ENCODE measurements at regions not wholly inside any gene's neighbourhood (a gene's known extent, or its start where the extent isn't known, plus 50 kb on each side); places are given as distances from the start of the nearest gene placed in this dataset.

DNA sequence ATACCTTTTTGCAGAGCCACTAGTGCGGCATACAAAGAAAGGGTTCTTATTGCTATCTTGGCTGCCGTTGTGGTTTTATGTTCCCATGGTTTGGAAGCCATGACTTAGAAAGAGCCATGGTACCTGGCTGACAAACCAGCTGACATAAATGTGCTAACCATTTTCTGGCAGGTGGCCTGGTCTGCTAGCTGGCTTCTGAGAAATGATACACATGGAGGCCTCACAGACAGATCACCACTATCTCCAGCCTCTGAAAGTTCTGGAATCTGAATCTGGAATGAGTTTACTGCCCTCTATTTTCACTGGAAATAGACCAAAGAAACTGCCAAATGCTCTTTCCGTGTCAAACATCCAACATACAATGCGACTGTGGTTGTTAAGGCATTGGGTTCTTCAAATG, 123.7 kb downstream of the QPCT start:
- in situ Hi-C loops (cut with MboI; ENCODE audit: low pct_unique_long_range_greater_than_20kb, low sequenced_read_pairs): no loop called here
- no peak for DNase-seq

DNA sequence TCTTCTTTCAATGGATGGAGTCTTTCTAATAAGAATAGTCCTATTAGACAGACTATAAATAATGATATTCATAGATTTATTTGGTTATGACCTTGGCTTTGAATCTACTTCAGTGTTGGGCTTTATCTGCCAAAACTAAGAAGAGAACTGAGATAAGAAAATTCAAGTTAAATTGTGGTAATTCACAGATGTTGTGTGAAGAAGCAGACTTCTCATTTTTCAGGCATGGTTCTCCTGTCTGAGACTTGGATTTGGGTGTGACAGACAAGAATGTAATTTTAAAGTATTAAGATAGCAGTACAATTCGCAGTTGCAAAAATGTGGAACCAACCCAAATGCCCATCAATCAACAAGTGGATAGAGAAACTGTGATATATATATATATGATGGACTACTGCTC, 124.7 kb downstream of the QPCT start:
- in situ Hi-C loops (cut with MboI; ENCODE audit: low pct_unique_long_range_greater_than_20kb, low sequenced_read_pairs): no loop called here
- DNase-seq: no peak

DNA sequence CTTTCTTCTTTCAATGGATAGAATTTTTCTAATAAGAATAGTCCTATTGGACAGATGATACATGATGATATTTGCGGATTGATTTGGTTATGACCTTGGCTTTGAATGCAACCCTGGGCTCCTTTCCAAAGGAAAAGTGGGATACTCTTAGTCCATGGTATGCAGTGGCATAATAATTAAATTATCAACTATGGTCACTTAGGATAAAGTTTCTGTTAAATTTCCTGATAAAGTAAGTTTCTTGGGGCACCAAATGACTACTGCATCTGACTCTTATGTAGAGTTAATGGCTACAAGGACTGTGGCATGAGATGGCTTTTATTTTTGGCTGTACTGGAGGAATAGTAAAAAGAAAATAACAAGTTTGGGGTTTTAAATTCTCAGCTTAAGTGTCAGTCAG, 126.7 kb downstream of the QPCT start:
- in situ Hi-C loops (cut with MboI; ENCODE audit: low pct_unique_long_range_greater_than_20kb, low sequenced_read_pairs): no loop called here
- DNase-seq: no peak

DNA sequence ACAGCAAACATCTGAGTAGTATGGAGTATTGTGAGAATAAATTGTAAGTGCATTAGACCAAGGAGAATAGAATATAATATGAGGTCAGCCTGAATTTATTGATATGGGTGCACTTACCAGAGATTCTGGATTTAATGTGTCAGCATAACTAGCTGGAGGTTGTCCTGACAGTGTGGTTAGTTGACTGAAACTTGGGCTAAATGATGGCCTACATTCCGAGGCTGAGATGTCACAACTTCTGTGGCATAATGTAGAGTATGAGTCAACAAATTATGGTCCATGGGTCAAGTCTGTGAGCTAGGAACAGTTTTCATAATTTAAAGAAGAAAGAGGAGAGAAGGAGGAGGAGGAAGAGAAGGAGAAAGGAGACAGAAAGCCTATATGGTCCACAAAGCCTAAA, 127.6 kb downstream of the QPCT start:
- in situ Hi-C loops (cut with MboI; ENCODE audit: low pct_unique_long_range_greater_than_20kb, low sequenced_read_pairs): no loop called here
- DNase-seq: no peak

DNA sequence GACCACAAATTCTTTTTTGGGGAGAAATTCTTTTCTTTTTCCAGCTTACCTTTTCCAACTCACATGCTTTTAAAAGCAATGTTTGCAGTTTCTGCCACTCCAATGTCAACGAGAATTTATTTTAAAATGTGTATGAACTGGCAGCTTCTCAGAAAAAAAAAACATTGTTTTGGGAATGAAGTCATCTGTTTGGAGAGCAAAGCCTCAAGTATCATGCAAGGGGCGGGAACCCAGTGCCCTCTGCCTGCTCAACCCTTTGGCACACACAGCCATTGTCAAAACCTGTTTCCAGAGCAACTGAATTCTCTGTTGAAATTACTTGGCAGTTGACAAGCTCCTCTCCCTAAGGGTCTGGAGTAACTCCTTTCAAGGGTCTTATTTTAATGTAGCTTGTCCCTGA, 128.5 kb downstream of the QPCT start:
- no peak for DNase-seq
- in situ Hi-C loops (cut with MboI; ENCODE audit: low pct_unique_long_range_greater_than_20kb, low sequenced_read_pairs): no loop called here

DNA sequence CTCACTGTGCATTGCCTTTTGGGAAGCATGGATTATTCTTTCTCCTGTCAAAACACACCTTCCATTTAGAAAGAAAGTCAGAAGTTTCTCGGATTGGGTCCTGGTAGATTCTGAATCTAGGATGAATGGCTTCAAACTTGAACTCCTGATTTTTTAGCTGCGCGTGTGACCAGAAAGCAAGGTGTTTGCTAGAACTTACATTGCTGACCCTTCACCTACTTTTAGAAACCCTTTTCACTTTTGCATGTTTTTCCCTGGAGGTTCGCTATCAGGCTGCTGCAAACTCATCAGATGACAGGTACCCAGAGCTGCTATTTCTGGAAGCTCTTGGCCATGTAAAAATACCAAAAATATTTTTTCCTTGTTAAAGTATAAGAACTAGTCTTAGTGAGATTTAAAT, 132.0 kb downstream of the QPCT start:
- in situ Hi-C loops (cut with MboI; ENCODE audit: low pct_unique_long_range_greater_than_20kb, low sequenced_read_pairs): no loop called here

DNA sequence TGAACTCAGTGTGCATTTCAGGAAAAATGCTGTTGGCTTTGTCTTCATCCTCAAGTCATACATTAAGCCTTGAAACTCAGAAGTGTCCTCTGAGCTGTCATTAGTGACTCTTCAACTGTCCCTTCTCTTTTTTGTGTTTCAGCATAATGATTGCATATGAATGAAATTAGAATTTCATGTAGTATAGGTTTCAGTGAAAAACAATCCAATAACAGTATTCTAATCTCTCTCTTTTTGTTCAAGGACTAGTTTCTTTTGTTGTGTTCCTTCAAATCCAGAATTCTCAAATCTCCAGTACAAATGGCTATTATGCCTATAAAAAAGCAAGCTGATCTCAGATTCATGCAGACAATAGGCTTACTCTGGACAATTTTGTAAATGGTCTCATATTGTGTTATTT, 133.5 kb downstream of the QPCT start:
- no peak for DNase-seq
- in situ Hi-C loops (cut with MboI; ENCODE audit: low pct_unique_long_range_greater_than_20kb, low sequenced_read_pairs): no loop called here

More for the DNA sequence above, 132.0 kb downstream of the QPCT start:
- DNase-seq: no peak

DNA sequence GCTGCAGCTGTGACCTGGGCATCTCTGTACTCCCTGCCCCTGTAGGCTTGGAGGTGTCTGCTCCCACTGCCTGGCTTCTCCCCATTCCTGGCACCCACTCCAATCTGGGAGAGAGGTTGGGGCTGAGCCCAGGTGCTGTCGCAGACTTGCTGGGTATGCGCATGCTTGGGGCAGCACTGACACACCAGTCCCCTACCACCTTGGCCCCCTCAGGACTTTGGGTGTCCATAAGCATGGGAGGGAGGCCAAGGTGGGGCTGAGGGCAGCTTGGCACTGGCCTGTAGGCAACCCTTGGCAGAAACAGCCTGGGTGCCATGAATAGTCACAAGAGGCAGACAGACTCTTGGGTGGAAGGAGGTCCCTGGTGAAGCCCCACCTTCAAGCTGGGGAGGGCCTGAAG, 136.8 kb downstream of the QPCT start:
- in situ Hi-C loops (cut with MboI; ENCODE audit: low pct_unique_long_range_greater_than_20kb, low sequenced_read_pairs): no loop called here

DNA sequence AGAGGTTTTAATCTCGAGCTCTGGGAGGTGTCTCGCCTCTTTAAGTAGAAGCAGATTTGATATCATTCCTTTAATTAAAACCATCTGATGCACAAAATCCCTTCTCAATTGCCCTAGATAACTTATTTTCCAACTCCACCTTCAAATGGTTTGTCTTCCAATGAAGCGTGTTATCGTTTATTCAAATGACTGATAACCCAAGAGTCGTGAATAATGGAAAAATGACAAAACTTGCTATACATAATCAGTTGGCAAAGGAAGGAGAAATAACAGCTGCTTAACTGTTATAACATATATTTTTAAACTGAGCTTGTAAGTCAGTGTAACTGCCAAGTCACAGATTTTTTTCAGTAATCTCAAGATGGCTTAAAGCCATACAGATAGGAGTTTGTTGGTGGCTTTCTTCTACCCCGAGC, 144.6 kb downstream of the QPCT start:
- in situ Hi-C loops (cut with MboI; ENCODE audit: low pct_unique_long_range_greater_than_20kb, low sequenced_read_pairs): no loop called here
- DNase-seq: no peak

More for the DNA sequence above, 136.8 kb downstream of the QPCT start:
- DNase-seq: no peak

DNA sequence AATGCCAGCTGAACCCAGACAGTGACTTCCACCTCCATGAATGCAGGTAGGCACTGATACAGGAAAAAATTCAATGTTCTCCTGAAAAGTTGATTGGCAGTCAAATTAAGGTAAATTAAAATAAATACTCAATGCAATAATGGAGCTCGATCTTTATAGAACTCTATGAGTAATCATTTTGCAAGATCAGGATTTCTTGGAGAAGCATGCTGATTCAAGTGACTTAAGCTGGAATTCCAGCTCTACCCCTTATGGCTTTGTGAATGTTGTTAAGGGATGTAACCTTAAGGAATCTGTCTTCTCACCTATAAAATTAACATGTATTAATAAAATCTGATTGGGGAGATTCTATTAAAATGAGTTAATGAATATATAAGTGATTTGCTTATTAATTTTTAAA, 145.1 kb downstream of the QPCT start:
- no peak for DNase-seq
- in situ Hi-C loops (cut with MboI; ENCODE audit: low pct_unique_long_range_greater_than_20kb, low sequenced_read_pairs): no loop called here

DNA sequence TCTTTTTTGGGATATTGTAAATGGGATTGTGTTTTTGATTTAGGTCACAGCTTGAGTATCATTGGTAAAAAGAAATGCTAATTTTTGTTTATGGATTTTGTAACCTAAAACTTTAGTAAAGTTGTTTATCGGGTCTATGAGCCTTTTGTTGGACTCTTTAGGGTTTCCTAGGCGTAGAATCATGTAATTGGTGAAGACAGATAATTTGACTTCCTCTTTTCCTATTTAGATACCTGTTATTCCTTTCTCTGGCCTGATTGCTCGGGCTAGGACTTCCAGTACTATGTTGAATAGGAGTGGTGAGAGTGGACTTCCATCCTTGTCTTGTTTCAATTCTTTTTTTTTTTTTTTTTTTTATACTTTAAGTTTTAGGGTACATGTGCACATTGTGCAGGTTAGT, 149.0 kb downstream of the QPCT start:
- in situ Hi-C loops (cut with MboI; ENCODE audit: low pct_unique_long_range_greater_than_20kb, low sequenced_read_pairs): no loop called here
- peak; percentile 4 for DNase-seq

DNA sequence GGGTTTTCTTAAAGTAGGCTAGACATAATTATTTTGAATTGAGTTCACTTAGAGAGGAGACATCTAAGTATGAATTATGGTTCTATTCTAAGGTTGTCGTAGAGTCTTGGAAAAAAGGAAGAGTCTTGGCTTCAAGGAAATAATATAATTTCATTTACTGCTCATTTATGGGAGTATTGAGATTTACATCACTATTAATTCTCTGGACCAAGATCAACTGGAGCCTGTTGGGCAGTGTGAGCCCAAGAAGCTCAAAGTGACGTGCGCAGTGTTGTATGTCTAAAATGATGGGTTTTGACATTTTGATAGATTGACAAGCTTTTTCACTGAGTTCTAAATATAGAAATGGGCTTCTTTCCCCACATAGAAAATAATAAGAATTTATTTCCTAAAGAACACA, 154.7 kb downstream of the QPCT start:
- no peak for DNase-seq
- in situ Hi-C loops (cut with MboI; ENCODE audit: low pct_unique_long_range_greater_than_20kb, low sequenced_read_pairs): no loop called here

DNA sequence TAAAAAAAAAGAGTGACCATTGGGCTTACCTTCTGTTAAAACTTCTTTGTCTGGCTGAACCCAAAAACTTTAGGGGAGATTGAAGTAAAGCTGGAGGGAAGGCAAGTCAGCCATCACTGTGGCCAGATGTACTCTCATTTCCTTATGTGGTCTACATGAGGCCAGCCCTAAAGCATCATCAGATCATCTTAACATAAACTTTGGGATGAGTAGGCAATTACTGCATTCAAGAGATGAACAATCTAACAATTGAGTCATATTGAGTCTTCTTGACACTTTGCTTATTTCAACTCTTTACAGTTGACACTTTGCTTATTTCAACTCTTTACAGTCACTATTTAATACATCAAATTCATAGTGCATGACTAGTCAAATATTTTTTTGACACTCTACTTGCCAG, 155.6 kb downstream of the QPCT start:
- no peak for DNase-seq

DNA sequence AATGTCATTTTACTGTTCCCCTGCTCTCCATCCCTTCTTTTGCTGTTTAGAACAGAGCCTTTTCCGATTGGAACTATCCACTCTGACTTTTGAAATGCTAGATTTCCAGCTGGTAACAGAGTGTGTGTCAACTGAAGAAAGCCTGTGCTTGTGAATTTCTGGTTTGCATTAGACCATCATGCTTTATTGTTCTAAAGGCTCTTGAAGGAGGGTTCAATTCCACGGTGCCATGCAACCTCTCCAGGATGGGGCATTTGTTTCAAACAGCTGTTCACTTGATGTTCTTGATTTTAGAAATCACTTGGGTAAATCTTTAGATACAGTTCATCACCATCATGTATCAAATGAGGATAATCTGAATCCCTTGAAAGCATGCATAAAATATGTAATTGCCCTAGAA, 156.7 kb downstream of the QPCT start:
- in situ Hi-C loops (cut with MboI; ENCODE audit: low pct_unique_long_range_greater_than_20kb, low sequenced_read_pairs): no loop called here
- DNase-seq: no peak

More for the DNA sequence above, 155.6 kb downstream of the QPCT start:
- in situ Hi-C loops (cut with MboI; ENCODE audit: low pct_unique_long_range_greater_than_20kb, low sequenced_read_pairs): no loop called here

DNA sequence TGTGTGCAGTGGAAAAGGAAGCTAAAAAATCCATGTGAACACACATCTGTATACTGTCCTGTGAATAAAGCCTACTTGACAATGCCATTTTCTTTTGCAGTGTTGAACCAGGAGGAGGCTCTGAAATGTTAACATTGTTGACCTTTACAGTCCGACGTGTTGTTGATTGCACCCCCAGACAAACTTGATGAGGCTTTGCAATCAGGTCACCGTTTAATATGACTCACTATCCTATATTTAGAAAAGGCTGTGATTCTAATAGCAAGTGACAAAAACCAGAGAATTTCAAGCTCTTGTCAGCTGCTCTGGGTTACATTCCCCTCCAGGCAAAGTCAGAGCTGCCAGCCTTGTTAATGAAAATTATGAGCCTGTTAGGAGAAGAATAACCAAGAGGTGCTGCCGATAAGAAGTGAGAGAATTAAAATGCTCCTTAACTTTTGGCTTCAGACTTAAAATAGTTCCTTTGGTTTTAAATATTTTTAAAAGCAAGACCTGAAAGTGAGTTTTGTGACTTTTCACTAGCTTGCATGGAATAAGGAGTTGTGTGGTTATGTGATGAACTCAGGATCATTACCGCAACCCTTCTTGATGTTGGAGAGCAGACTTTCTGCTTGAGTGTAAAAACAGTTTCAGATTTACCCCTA, 162.1 kb downstream of the QPCT start:
- in situ Hi-C loops (cut with MboI; ENCODE audit: low pct_unique_long_range_greater_than_20kb, low sequenced_read_pairs): no loop called here
- DNase-seq: no peak

DNA sequence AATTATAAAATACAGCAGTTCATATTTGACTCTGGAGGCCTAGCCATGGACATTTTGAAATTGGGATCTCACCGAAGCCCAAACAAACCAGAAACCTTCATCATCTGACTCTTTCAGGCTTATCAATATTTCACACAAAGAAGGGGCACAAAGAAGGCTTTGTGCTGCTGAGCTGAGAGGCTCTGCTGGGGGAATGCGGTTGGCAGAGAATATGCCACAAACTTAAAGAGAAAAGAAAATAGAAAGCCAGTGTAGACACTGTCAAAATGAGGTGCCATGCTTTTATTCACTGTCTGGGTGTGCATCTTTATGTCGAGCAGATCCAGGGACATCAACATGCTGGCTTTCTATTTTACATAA, 162.6 kb downstream of the QPCT start:
- in situ Hi-C loops (cut with MboI; ENCODE audit: low pct_unique_long_range_greater_than_20kb, low sequenced_read_pairs): no loop called here
- no peak for DNase-seq

DNA sequence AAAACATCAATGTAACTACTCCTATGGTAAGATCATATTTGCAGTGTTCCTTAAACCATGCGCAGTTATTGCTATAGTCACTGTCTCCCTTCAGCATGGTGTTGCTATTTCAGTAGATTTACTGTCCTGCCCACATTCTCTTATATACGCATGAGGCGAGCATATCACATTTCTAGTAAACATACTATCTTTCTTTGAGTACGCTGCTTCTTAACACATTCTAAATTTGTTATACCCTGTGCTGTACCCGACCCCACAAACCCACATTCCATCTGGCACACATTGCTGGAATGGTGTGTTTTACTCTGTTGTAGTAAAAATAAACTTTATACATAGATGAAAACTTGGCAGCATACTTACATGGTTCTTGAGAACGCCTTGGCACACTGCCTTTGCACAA, 163.3 kb downstream of the QPCT start:
- no peak for DNase-seq
- in situ Hi-C loops (cut with MboI; ENCODE audit: low pct_unique_long_range_greater_than_20kb, low sequenced_read_pairs): no loop called here

DNA sequence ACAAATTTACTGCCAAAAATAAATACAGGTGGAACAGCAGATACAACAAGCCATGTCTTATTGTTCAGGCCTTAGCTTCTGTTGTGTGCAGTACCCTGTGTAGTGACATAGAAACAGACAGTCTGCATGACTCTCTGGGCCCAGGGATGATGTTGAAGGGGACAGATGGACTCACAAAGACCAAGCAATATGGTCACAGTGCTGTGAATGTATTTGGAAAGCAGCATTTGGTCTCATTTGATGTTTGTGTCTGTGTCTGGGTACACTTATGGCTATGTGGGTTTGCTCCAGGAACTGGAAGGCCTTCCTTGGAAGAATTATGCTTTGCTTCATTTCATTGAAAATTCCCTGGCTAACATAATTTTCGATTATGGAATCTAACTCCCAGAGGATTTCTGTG, 158.5 kb downstream of the CDC42EP3 start:
- in situ Hi-C loops (cut with MboI; ENCODE audit: low pct_unique_long_range_greater_than_20kb, low sequenced_read_pairs): no loop called here
- DNase-seq: no peak

DNA sequence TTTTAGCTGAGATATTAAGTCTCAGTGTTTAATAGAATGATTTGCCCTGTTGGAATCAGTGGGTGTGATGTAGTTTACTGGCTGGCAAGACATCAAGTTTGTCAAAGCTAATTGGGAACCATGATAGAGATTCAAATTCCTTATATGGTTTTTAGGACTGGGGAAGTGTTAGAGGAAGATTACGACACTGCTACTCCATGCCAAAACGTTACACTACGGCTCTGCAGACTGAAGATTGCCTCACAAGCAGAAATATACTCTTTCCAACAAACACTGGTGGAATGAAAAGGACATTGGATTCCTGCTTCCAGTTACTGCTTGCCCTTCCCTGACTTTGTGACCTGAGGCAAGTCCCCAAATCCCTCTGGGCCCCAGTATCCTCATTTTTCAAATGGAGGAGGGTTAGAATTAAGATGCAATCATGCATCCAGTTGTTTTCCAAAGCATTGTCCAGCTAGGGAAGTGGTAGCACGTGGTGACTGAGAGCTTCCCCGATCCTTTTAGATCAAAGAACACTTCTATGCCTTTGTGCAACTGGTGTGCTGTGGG, 147.6 kb downstream of the CDC42EP3 start:
- in situ Hi-C loops (cut with MboI; ENCODE audit: low pct_unique_long_range_greater_than_20kb, low sequenced_read_pairs): no loop called here
- peak; percentile 33 for DNase-seq

DNA sequence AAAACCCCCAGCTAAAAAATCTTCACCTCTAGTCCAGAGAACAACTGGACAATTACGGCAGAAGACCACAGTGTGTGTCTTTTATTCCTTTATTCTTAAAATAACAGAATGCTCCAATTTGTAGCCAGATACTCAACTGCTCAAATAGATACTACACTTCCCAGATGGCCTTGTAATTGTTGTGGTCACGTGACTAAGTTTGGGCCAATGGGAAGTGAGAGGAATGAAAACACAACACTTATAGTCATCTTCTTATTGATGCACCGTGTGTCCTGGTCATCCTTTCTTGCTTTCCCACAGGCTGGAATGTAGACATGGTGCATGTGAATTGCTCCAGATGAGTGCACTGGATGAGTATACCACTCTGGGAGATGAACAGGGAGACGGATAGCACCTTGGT, 145.1 kb downstream of the CDC42EP3 start:
- no peak for DNase-seq
- in situ Hi-C loops (cut with MboI; ENCODE audit: low pct_unique_long_range_greater_than_20kb, low sequenced_read_pairs): no loop called here

DNA sequence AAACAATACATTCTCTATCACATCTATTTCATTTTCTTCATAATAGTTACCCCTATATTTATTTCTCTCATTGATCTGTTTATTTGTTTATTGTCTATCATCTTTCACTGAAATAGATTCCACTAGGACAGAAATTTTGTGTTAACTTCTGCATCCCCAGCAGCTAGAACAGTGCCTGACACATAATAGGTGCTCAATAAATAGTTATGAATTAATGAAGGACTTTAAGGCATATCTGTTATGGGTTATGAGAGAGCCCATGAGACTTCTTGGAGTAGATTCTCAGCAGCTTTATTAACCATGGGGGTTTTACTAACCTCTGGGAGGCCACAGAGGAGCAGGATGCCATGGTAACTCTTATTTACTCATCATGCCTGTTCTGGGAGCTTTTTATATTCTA, 144.6 kb downstream of the CDC42EP3 start:
- no peak for DNase-seq
- in situ Hi-C loops (cut with MboI; ENCODE audit: low pct_unique_long_range_greater_than_20kb, low sequenced_read_pairs): no loop called here
